ENCODE measurements at regions not wholly inside any gene's neighbourhood (a gene's known extent, or its start where the extent isn't known, plus 50 kb on each side); places are given as distances from the start of the nearest gene placed in this dataset.

DNA sequence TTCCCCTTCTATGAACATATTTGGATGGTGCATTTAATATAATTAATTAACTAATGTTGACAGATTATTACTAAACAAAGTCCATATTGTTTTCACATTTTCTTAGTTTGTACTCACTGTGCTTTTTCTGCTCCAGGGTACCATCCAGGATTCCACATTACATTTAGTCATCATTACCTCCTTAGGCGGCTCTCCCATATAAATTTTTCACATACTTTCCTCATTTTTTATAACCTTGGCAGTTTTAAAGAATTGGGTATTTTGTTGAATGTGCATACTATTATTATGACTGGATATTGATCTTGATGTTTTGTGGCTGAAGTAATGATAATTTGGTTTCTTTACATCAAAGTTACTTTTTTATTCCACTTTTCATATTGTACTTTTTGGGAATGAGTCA lies 755.6 kb upstream of the ANO3 start:
- no peak for TF ChIP-seq EZH2 (IDR thresholded peaks at IDR 0.05; ENCODE audit: low read length, missing control alignments)
- TF ChIP-seq, protein P1, sequence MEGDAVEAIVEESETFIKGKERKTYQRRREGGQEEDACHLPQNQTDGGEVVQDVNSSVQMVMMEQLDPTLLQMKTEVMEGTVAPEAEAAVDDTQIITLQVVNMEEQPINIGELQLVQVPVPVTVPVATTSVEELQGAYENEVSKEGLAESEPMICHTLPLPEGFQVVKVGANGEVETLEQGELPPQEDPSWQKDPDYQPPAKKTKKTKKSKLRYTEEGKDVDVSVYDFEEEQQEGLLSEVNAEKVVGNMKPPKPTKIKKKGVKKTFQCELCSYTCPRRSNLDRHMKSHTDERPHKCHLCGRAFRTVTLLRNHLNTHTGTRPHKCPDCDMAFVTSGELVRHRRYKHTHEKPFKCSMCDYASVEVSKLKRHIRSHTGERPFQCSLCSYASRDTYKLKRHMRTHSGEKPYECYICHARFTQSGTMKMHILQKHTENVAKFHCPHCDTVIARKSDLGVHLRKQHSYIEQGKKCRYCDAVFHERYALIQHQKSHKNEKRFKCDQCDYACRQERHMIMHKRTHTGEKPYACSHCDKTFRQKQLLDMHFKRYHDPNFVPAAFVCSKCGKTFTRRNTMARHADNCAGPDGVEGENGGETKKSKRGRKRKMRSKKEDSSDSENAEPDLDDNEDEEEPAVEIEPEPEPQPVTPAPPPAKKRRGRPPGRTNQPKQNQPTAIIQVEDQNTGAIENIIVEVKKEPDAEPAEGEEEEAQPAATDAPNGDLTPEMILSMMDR (conservative IDR thresholded peaks at IDR 0.05 in 1 of 2, IDR thresholded peaks at IDR 0.05 in 1 of 2; ENCODE audit: low read depth in 1 of 2, low read length in 2 of 2), result no peak

All from fibroblast of lung (primary cell).